GM12891 (cell line): ENCODE measurements at regions not wholly inside any gene's neighbourhood (a gene's known extent, or its start where the extent isn't known, plus 50 kb on each side); places are given as distances from the start of the nearest gene placed in this dataset.

Experiments used
- POLR2A ChIP-seq: IDR thresholded peaks from 2 replicates; pipeline ENCODE4 v1.6.1; 2011; ENCODE audit warnings: low read depth, low read length, control low read depth
- POLR2AphosphoS5 ChIP-seq: IDR thresholded peaks from 2 replicates; pipeline ENCODE4 v1.6.1; 2011; ENCODE audit warnings: low read depth, low read length, control low read depth
- POU2F2 ChIP-seq: IDR thresholded peaks from 2 replicates; pipeline ENCODE4 v1.6.1; 2011; ENCODE audit warnings: low read depth, mild to moderate bottlenecking, control low read depth, low read length, moderate library complexity
- TAF1 ChIP-seq: IDR thresholded peaks from 2 replicates; pipeline ENCODE4 v1.6.1; 2011; ENCODE audit warnings: low read depth, low read length, control low read depth

DNA sequence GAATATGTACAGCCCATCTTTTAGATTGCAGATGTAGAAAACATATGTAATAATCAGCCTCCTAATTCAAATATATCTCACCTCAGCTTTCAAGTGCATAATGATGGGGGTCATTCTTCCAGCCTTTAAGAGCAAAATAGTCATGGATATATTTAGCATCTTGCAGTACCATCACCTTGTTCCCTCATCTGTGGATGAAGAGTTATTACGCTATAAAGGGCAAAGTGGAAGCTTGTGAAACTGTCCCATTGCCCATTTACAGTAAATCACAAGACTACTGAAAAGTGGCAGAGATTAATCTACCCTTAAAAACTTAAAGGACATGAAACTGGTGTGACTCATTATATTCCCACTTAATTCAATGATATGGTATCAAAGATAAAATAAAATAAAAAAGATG, 979.7 kb upstream of the HS3ST1 start:
- TF ChIP-seq TAF1 (no peak), POLR2A (no peak), POU2F2 (no peak), POLR2AphosphoS5 (no peak)
